HepG2 (cell line): ENCODE measurements at regions not wholly inside any gene's neighbourhood (a gene's known extent, or its start where the extent isn't known, plus 50 kb on each side); places are given as distances from the start of the nearest gene placed in this dataset.

Source experiments
- ATAC-seq: fragments of 200-7000 bp; cut with Tn5 transposase; 3 replicates; pipeline ENCODE4 v1.9.1; 2020; ENCODE audit warnings: mild to moderate bottlenecking, moderate library complexity
- BruUV-seq: library from RNA; stranded (reverse); fragments of 400-500 nt; replicated peaks from 2 replicates; lab custom pipeline; 2021; lab: Mats Ljungman, UMichigan
- CTCF ChIA-PET: fragments of 300-600 bp; formaldehyde crosslinking; extraction: SDS; loops from one replicate; lab custom pipeline; 2021; ENCODE audit warnings: low total read pairs, inconsistent platforms, low intra/inter-chr PET ratio; lab: Yijun Ruan, JAX
- POLR2A ChIA-PET: fragments of 350-600 bp; sonication (Branson Sonifier 250); formaldehyde crosslinking; loops from one replicate; lab custom pipeline; 2020; ENCODE audit warnings: antibody characterized with exemption, inconsistent platforms; lab: Yijun Ruan, JAX
- DNase-seq: peaks from one replicate; pipeline ENCODE4 v3.0.0-alpha.2; 2015; ENCODE audit warnings: low spot score
- FAIRE-seq: peaks from 3 replicates; lab custom pipeline; 2011; peaks lifted over from hg19 to GRCh38; lab: Jason Lieb, UNC
- H2AFZ ChIP-seq: one replicate; pipeline ENCODE4 v1.6.1; 2011; ENCODE audit warnings: low read length, inconsistent platforms
- H3K27ac ChIP-seq: fragments of 300-600 bp; 3 replicates; pipeline ENCODE4 v1.8.0; 2011; ENCODE audit warnings: mixed run types, mild to moderate bottlenecking, mixed read lengths, low read length, inconsistent platforms; ENCODE audit not compliant: insufficient read depth; ENCODE audit errors: extremely low read length
- H3K27me3 ChIP-seq, 2 experiments: fragments of 200-600 bp in 1 of 2; 2 replicates in 1 of 2; 3 replicates in 1 of 2; pipeline versions ENCODE4 v1.6.0 to v1.8.0; 2011; ENCODE audit warnings: low read length in 2 of 2, mild to moderate bottlenecking in 2 of 2, moderate library complexity in 2 of 2, inconsistent platforms in 1 of 2; ENCODE audit not compliant: insufficient read depth in 2 of 2, control insufficient read depth in 1 of 2
- H3K36me3 ChIP-seq, 2 experiments: fragments of 200-600 bp in 1 of 2; replicated peaks in 1 of 2; 2 replicates in 1 of 2; 3 replicates in 1 of 2; pipeline versions ENCODE4 v1.5.1 to v1.8.0; 2011; ENCODE audit warnings: low read length in 2 of 2, inconsistent platforms in 1 of 2; ENCODE audit not compliant: insufficient read depth in 2 of 2, control insufficient read depth in 1 of 2
- H3K4me1 ChIP-seq: 2 replicates; pipeline ENCODE4 v1.5.1; 2012; ENCODE audit warnings: low read length, inconsistent platforms; ENCODE audit not compliant: insufficient read depth
- H3K4me2 ChIP-seq: 2 replicates; pipeline ENCODE4 v1.6.0; 2011; ENCODE audit warnings: low read depth, low read length, inconsistent platforms
- H3K4me3 ChIP-seq, 3 experiments: fragments of 200-600 bp in 1 of 3; sonication (generic), shearing (Covaris generic) in 1 of 3; replicated peaks in 1 of 3; 2 replicates each; pipeline ENCODE4 v1.5.1; 2011 to 2016; ENCODE audit warnings: low read length in 3 of 3, inconsistent platforms in 2 of 3, low read depth in 2 of 3, mild to moderate bottlenecking in 2 of 3, control low read depth in 1 of 3, mixed read lengths in 1 of 3; ENCODE audit not compliant: insufficient read depth in 1 of 3
- H3K79me2 ChIP-seq: one replicate; pipeline ENCODE4 v1.6.1; 2011; ENCODE audit warnings: low read length, inconsistent platforms; ENCODE audit not compliant: insufficient read depth
- H3K9ac ChIP-seq: 2 replicates; pipeline ENCODE4 v1.6.0; 2011; ENCODE audit warnings: mild to moderate bottlenecking, low read depth, low read length, inconsistent platforms; ENCODE audit not compliant: insufficient read depth
- H3K9me3 ChIP-seq: 2 replicates; pipeline ENCODE4 v1.5.1; 2012; ENCODE audit warnings: mild to moderate bottlenecking, low read length
- H4K20me1 ChIP-seq: 2 replicates; pipeline ENCODE4 v1.6.0; 2011; ENCODE audit warnings: inconsistent platforms, mild to moderate bottlenecking, low read length, moderate library complexity; ENCODE audit not compliant: insufficient read depth
- ERF ChIP-seq: IDR thresholded peaks from 2 replicates; pipeline ENCODE4 v1.6.1; 2018; ENCODE audit warnings: missing biosample characterization, missing genetic modification reagents
- HOXA5 ChIP-seq: sonication (generic); formaldehyde crosslinking; IDR thresholded peaks from 2 replicates; pipeline ENCODE4 v1.4.0; 2020; ENCODE audit warnings: missing genetic modification reagents
- HOXA9 ChIP-seq: sonication (generic); formaldehyde crosslinking; IDR thresholded peaks from 2 replicates; pipeline ENCODE4 v1.8.1; 2022; ENCODE audit warnings: missing genetic modification reagents, mild to moderate bottlenecking, moderate library complexity, borderline replicate concordance
- ZC3H4 ChIP-seq: sonication (generic); formaldehyde crosslinking; IDR thresholded peaks from 2 replicates; pipeline ENCODE4 v1.4.0; 2020; ENCODE audit warnings: missing genetic modification reagents, borderline replicate concordance
- ZMYM3 ChIP-seq: sonication (generic); formaldehyde crosslinking; IDR thresholded peaks from 2 replicates; pipeline ENCODE4 v1.5.1; 2020; ENCODE audit warnings: mild to moderate bottlenecking, missing genetic modification reagents
- ZNF136 ChIP-seq: sonication (generic); formaldehyde crosslinking; IDR thresholded peaks from 2 replicates; pipeline ENCODE4 v1.8.1; 2022; ENCODE audit warnings: low read depth, mild to moderate bottlenecking, moderate library complexity, missing genetic modification reagents
- ZNF496 ChIP-seq: sonication (generic); formaldehyde crosslinking; IDR thresholded peaks from 2 replicates; pipeline ENCODE4 v1.8.1; 2023; ENCODE audit warnings: mild to moderate bottlenecking, moderate library complexity, missing genetic modification reagents; ENCODE audit not compliant: insufficient replicate concordance
- ZNF557 ChIP-seq: sonication (generic); formaldehyde crosslinking; IDR thresholded peaks from 2 replicates; pipeline ENCODE4 v1.4.0; 2020; ENCODE audit warnings: missing genetic modification reagents
- ZNF737 ChIP-seq: sonication (generic); formaldehyde crosslinking; IDR thresholded peaks from 2 replicates; pipeline ENCODE4 v1.5.0; 2020; ENCODE audit warnings: missing genetic modification reagents, mild to moderate bottlenecking, borderline replicate concordance
- WGBS: methylation state at CpG from one replicate; pipeline ENCODE4 v1.1.6; 2017; ENCODE audit warnings: low lambda C conversion rate; 5-methylcytosine and 5-hydroxymethylcytosine counted together
- in situ Hi-C: cut with HindIII; loops from 2 replicates; pipeline ENCODE4 v1.10.0; 2017; ENCODE audit warnings: low pct_unique_long_range_greater_than_20kb; ENCODE audit not compliant: extremely low pct_ligation_motif_present
- intact Hi-C: fragments of 100-400 bp; cut with micrococcal nuclease; formaldehyde crosslinking; loops from one replicate; pipeline ENCODE4 v1.10.0; 2022; ENCODE audit not compliant: unreplicated experiment
- TF ChIP-seq, protein P1 (sequence below): IDR thresholded peaks from 2 replicates; pipeline ENCODE4 v1.6.1; 2016; ENCODE audit warnings: missing genetic modification reagents, missing compliant biosample characterization
- TF ChIP-seq, protein P2 (sequence below): sonication (generic); formaldehyde crosslinking; IDR thresholded peaks from 2 replicates; pipeline ENCODE4 v1.8.0; 2022; ENCODE audit warnings: mild to moderate bottlenecking, missing genetic modification reagents, borderline replicate concordance
- TF ChIP-seq, protein P3 (sequence below), 2 experiments: fragments of 450-650 bp in 1 of 2; sonication (generic) in 1 of 2; formaldehyde crosslinking; IDR thresholded peaks; 2 replicates each; pipeline versions ENCODE4 v1.5.0 to v1.8.0; 2020 to 2022; ENCODE audit warnings: mild to moderate bottlenecking in 1 of 2, missing genetic modification reagents in 1 of 2

GRCh38 chr1:37272626-37273025 is 201.8 kb upstream of the ZC3H12A start:
- H3K27ac ChIP-seq, result no peak overlapping the region
- H3K36me3 ChIP-seq, result no peaks in the 10 kb centered on the region
- no peaks in the 10 kb centered on the region for H3K9me3 ChIP-seq
- H3K4me2 ChIP-seq, result no peak overlapping the region
- FAIRE-seq, result no peak
- H3K4me1 ChIP-seq, result no peaks in the 10 kb centered on the region
- TF ChIP-seq ZC3H4 (CRISPR knock-in tag) (no peak), ZMYM3 (CRISPR knock-in tag) (no peak), ZNF737 (CRISPR knock-in tag) (no peak), HOXA9 (CRISPR knock-in tag) (no peak), ERF (CRISPR knock-in tag) (no peak), ZNF557 (CRISPR knock-in tag) (no peak), ZNF496 (CRISPR knock-in tag) (no peak), ZNF136 (CRISPR knock-in tag) (no peak), HOXA5 (CRISPR knock-in tag) (no peak)
- TF ChIP-seq, protein P1, sequence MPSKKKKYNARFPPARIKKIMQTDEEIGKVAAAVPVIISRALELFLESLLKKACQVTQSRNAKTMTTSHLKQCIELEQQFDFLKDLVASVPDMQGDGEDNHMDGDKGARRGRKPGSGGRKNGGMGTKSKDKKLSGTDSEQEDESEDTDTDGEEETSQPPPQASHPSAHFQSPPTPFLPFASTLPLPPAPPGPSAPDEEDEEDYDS (CRISPR knock-in tag), result no peak
- TF ChIP-seq, protein P2, sequence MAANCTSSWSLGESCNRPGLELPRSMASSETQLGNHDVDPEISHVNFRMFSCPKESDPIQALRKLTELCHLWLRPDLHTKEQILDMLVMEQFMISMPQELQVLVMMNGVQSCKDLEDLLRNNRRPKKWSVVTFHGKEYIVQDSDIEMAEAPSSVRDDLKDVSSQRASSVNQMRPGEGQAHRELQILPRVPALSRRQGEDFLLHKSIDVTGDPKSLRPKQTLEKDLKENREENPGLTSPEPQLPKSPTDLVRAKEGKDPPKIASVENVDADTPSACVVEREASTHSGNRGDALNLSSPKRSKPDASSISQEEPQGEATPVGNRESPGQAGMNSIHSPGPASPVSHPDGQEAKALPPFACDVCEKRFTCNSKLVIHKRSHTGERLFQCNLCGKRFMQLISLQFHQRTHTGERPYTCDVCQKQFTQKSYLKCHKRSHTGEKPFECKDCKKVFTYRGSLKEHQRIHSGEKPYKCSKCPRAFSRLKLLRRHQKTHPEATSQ (CRISPR knock-in tag), result no peak
- TF ChIP-seq, protein P3, sequence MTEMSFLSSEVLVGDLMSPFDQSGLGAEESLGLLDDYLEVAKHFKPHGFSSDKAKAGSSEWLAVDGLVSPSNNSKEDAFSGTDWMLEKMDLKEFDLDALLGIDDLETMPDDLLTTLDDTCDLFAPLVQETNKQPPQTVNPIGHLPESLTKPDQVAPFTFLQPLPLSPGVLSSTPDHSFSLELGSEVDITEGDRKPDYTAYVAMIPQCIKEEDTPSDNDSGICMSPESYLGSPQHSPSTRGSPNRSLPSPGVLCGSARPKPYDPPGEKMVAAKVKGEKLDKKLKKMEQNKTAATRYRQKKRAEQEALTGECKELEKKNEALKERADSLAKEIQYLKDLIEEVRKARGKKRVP (CRISPR knock-in tag; IDR thresholded peaks at IDR 0.05), result no peak
- no peak for DNase-seq
- no peak overlapping the region for H2AFZ ChIP-seq
- H3K9ac ChIP-seq, result no peak overlapping the region
- H3K4me3 ChIP-seq, result no peak overlapping the region
- no peaks in the 10 kb centered on the region for H3K27me3 ChIP-seq
- BruUV-seq, result no TSS peak
- intact Hi-C loops (no loop called here), in situ Hi-C loops (no loop called here)
- no peak for ATAC-seq
- H3K79me2 ChIP-seq, result no peaks in the 10 kb centered on the region
- WGBS, result no CpG with 5 or more reads among the region's 8 CpGs
- no peaks in the 10 kb centered on the region for H4K20me1 ChIP-seq
- CTCF ChIA-PET, result no interaction called here
- POLR2A ChIA-PET, result no interaction called here
